Brain microvascular endothelial cell (primary cell): ENCODE measurements at regions not wholly inside any gene's neighbourhood (a gene's known extent, or its start where the extent isn't known, plus 50 kb on each side); places are given as distances from the start of the nearest gene placed in this dataset.

Experiments
- DNase-seq: peaks from one replicate; pipeline ENCODE4 v3.0.0-alpha.2; 2020
- H3K27ac ChIP-seq: fragments of 250-450 bp; sonication (Bioruptor Pico); 2 replicates; pipeline ENCODE4 v1.5.1; 2020; ENCODE audit warnings: mild to moderate bottlenecking, moderate library complexity
- H3K27me3 ChIP-seq: fragments of 250-450 bp; sonication (Bioruptor Pico); replicated peaks from 2 replicates; pipeline ENCODE4 v1.5.1; 2020; ENCODE audit warnings: mild to moderate bottlenecking
- H3K36me3 ChIP-seq: fragments of 250-450 bp; sonication (Bioruptor Pico); replicated peaks from 2 replicates; pipeline ENCODE4 v1.5.1; 2020; ENCODE audit warnings: mild to moderate bottlenecking
- H3K4me3 ChIP-seq: 2 replicates; pipeline ENCODE4 v1.5.1; 2011; ENCODE audit warnings: low read depth, mild to moderate bottlenecking, control low read depth, low read length, moderate library complexity
- in situ Hi-C: cut with HindIII; loops from 2 replicates; pipeline ENCODE4 v1.10.0; 2017; ENCODE audit warnings: low sequenced_read_pairs, low pct_ligation_motif_present
- TF ChIP-seq, protein P1 (sequence below): IDR thresholded peaks from 2 replicates; pipeline ENCODE4 v1.5.1; 2011; ENCODE audit warnings: low read depth, mild to moderate bottlenecking, moderate library complexity, low read length, control low read depth, inconsistent platforms; ENCODE audit errors: missing control alignments

GRCh38 chr11:109986488-109986887, 106.7 kb upstream of the ZC3H12C start:
- no peaks in the 10 kb centered on the region for H3K36me3 ChIP-seq
- no peak for DNase-seq
- TF ChIP-seq, protein P1, sequence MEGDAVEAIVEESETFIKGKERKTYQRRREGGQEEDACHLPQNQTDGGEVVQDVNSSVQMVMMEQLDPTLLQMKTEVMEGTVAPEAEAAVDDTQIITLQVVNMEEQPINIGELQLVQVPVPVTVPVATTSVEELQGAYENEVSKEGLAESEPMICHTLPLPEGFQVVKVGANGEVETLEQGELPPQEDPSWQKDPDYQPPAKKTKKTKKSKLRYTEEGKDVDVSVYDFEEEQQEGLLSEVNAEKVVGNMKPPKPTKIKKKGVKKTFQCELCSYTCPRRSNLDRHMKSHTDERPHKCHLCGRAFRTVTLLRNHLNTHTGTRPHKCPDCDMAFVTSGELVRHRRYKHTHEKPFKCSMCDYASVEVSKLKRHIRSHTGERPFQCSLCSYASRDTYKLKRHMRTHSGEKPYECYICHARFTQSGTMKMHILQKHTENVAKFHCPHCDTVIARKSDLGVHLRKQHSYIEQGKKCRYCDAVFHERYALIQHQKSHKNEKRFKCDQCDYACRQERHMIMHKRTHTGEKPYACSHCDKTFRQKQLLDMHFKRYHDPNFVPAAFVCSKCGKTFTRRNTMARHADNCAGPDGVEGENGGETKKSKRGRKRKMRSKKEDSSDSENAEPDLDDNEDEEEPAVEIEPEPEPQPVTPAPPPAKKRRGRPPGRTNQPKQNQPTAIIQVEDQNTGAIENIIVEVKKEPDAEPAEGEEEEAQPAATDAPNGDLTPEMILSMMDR: no peak

GRCh38 chr11:109991835-109992234, 101.4 kb upstream of the ZC3H12C start:
- Histone ChIP-seq H3K27ac (no peak overlapping the region), H3K4me3 (no peak overlapping the region), H3K36me3 (no peaks in the 10 kb centered on the region), H3K27me3 (no peaks in the 10 kb centered on the region)
- in situ Hi-C loops: no loop called here
- TF ChIP-seq, protein P1: no peak
- no peak for DNase-seq

More at GRCh38 chr11:109986488-109986887, 106.7 kb upstream of the ZC3H12C start:
- Histone ChIP-seq H3K27me3 (no peaks in the 10 kb centered on the region), H3K4me3 (no peak overlapping the region), H3K27ac (no peak overlapping the region)
- in situ Hi-C loops: no loop called here

GRCh38 chr11:109993786-109994185, 99.4 kb upstream of the ZC3H12C start:
- no peaks in the 10 kb centered on the region for H3K27me3 ChIP-seq
- H3K36me3 ChIP-seq: no peaks in the 10 kb centered on the region
- no peak for DNase-seq
- TF ChIP-seq, protein P1: no peak
- in situ Hi-C loops: no loop called here
- no peak overlapping the region for H3K4me3 ChIP-seq
- H3K27ac ChIP-seq: no peak overlapping the region

DNA sequence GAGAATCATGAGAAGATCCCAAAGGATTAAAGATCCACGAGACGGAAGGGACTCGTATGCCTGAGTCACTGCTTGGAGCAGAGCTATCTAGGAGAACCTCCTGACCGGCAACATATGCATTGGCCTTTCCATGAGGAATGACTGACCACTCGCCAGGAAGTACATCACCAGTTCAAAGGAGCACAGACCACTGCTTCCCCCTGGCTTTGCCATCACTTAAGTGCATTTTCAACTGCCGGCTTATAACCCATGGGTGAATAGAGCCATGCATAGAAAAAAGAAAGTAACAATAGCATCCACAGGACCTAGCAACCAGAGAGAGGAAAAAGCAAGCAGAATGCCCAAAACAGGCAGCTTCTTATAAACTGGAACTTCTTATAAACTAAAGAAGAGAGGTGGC, 98.3 kb upstream of the ZC3H12C start:
- in situ Hi-C loops: no loop called here

GRCh38 chr11:109996060-109996459, 97.1 kb upstream of the ZC3H12C start:
- no peak for DNase-seq
- Histone ChIP-seq H3K4me3 (no peak overlapping the region), H3K36me3 (no peaks in the 10 kb centered on the region), H3K27ac (no peak overlapping the region), H3K27me3 (no peaks in the 10 kb centered on the region)
- TF ChIP-seq, protein P1: no peak
- in situ Hi-C loops: no loop called here

More for the DNA sequence above, 98.3 kb upstream of the ZC3H12C start:
- TF ChIP-seq, protein P1: peak; percentile 24
- DNase-seq: no peak
- Histone ChIP-seq H3K4me3 (no peak overlapping the region), H3K36me3 (no peaks in the 10 kb centered on the region), H3K27me3 (no peaks in the 10 kb centered on the region), H3K27ac (no peak overlapping the region)

DNA sequence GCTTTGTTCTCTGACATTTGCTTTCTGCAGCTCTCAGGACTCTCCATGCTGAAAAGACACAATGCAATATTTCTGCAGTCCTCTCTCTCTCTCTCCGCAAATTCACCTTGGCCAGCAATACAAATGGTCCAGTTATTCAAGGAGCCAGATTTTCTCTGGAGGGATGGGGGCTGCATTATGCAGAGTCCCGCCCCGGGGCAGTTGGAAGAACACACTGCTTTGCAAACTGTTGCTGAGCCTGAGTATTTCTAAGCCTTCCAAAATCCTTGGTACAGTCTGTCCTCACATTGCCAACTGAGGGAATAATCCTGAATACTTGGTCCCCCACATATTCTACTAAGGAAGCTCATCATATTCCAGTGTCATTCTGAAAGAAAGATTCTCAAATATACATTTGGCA, 94.3 kb upstream of the ZC3H12C start:
- in situ Hi-C loops: no loop called here
- Histone ChIP-seq H3K27ac (no peak overlapping the region), H3K27me3 (no peaks in the 10 kb centered on the region), H3K36me3 (no peaks in the 10 kb centered on the region), H3K4me3 (no peak overlapping the region)
- no peak for DNase-seq
- TF ChIP-seq, protein P1: no peak
